HEK293 (cell line): ENCODE measurements at regions not wholly inside any gene's neighbourhood (a gene's known extent, or its start where the extent isn't known, plus 50 kb on each side); places are given as distances from the start of the nearest gene placed in this dataset.
"Not testable (repeated sequence)": the region's sequence is repeated elsewhere in the genome, so short reads cannot be mapped to it uniquely, and the experiment has no call there.

Experiments used
- CTCF ChIA-PET: fragments of 350-600 bp; formaldehyde crosslinking; extraction: SDS; loops from one replicate; lab custom pipeline; 2021; ENCODE audit warnings: antibody characterized with exemption; lab: Yijun Ruan, JAX
- POLR2A ChIA-PET: fragments of 300-600 bp; formaldehyde crosslinking; extraction: SDS; loops from one replicate; lab custom pipeline; 2020; ENCODE audit warnings: antibody characterized with exemption, inconsistent platforms; lab: Yijun Ruan, JAX
- H3K27ac ChIP-seq: fragments of 200-500 bp; sonication (Bioruptor generic); 2 replicates; pipeline ENCODE4 v1.5.1; 2014; ENCODE audit warnings: low read depth, low read length, control low read depth, inconsistent platforms; ENCODE audit errors: extremely low read depth
- H3K36me3 ChIP-seq, 2 experiments: fragments of 200-500 bp in 1 of 2; sonication (Bioruptor generic) in 1 of 2; 1 replicate in 1 of 2; 2 replicates in 1 of 2; pipeline ENCODE4 v1.5.1; 2014 to 2017; ENCODE audit warnings: inconsistent platforms in 2 of 2, low read length in 2 of 2; ENCODE audit not compliant: control insufficient read depth in 2 of 2, insufficient read depth in 1 of 2
- H3K4me1 ChIP-seq: fragments of 200-500 bp; sonication (Bioruptor generic); 2 replicates; pipeline ENCODE4 v1.5.1; 2014; ENCODE audit warnings: mild to moderate bottlenecking, low read length, inconsistent platforms; ENCODE audit not compliant: control insufficient read depth, insufficient read depth
- H3K4me3 ChIP-seq: 2 replicates; pipeline ENCODE4 v1.5.1; 2011; ENCODE audit warnings: low read depth, mild to moderate bottlenecking, control low read depth, low read length, moderate library complexity
- H3K9me3 ChIP-seq: fragments of 200-500 bp; sonication (Bioruptor generic); 2 replicates; pipeline ENCODE4 v1.5.1; 2014; ENCODE audit warnings: low read depth, low read length, inconsistent platforms; ENCODE audit not compliant: control insufficient read depth, insufficient read depth
- BCL6B ChIP-seq: fragments of 450-650 bp; formaldehyde crosslinking; IDR thresholded peaks from 2 replicates; pipeline ENCODE4 v1.5.1; 2017; ENCODE audit warnings: missing biosample characterization, missing genetic modification characterization
- SCRT1 ChIP-seq: fragments of 450-650 bp; formaldehyde crosslinking; IDR thresholded peaks from 2 replicates; pipeline ENCODE4 v1.5.1; 2016; ENCODE audit warnings: missing biosample characterization, missing genetic modification characterization, borderline replicate concordance
- SP2 ChIP-seq: fragments of 450-650 bp; formaldehyde crosslinking; IDR thresholded peaks from 2 replicates; pipeline ENCODE4 v1.5.1; 2016; ENCODE audit warnings: missing biosample characterization, missing genetic modification characterization
- SP7 ChIP-seq: fragments of 450-650 bp; formaldehyde crosslinking; IDR thresholded peaks from 2 replicates; pipeline ENCODE4 v1.5.1; 2016; ENCODE audit warnings: missing biosample characterization, missing genetic modification characterization
- YY1 ChIP-seq: fragments of 450-650 bp; formaldehyde crosslinking; IDR thresholded peaks from 2 replicates; pipeline ENCODE4 v1.5.1; 2018; ENCODE audit warnings: missing biosample characterization, missing genetic modification characterization
- ZBTB11 ChIP-seq: fragments of 450-650 bp; formaldehyde crosslinking; conservative IDR thresholded peaks from 2 replicates; pipeline ENCODE4 v1.5.1; 2016; ENCODE audit warnings: low read depth, missing biosample characterization, missing genetic modification characterization
- ZNF112 ChIP-seq: fragments of 450-650 bp; formaldehyde crosslinking; IDR thresholded peaks from 2 replicates; pipeline ENCODE4 v1.5.0; 2017; ENCODE audit warnings: missing biosample characterization, missing genetic modification characterization
- ZNF146 ChIP-seq: fragments of 450-650 bp; formaldehyde crosslinking; IDR thresholded peaks from 2 replicates; pipeline ENCODE4 v1.5.1; 2016; ENCODE audit warnings: missing biosample characterization, missing genetic modification characterization
- ZNF184 ChIP-seq: fragments of 450-650 bp; IDR thresholded peaks from 2 replicates; pipeline ENCODE4 v1.5.1; 2018; ENCODE audit warnings: missing biosample characterization, mild to moderate bottlenecking, missing genetic modification characterization
- ZNF214 ChIP-seq: fragments of 450-650 bp; formaldehyde crosslinking; IDR thresholded peaks from 2 replicates; pipeline ENCODE4 v1.5.1; 2017; ENCODE audit warnings: missing biosample characterization, mild to moderate bottlenecking, missing genetic modification characterization, borderline replicate concordance
- ZNF223 ChIP-seq: fragments of 450-650 bp; formaldehyde crosslinking; IDR thresholded peaks from 2 replicates; pipeline ENCODE4 v1.5.1; 2016; ENCODE audit warnings: missing biosample characterization, missing genetic modification characterization
- ZNF23 ChIP-seq: fragments of 450-650 bp; formaldehyde crosslinking; IDR thresholded peaks from 2 replicates; pipeline ENCODE4 v1.5.1; 2016; ENCODE audit warnings: missing biosample characterization, missing genetic modification characterization, borderline replicate concordance
- ZNF24 ChIP-seq: fragments of 450-650 bp; formaldehyde crosslinking; IDR thresholded peaks from 2 replicates; pipeline ENCODE4 v1.5.1; 2016; ENCODE audit warnings: missing biosample characterization, missing genetic modification characterization
- ZNF366 ChIP-seq: fragments of 450-650 bp; formaldehyde crosslinking; conservative IDR thresholded peaks from 2 replicates; pipeline ENCODE4 v1.5.1; 2016; ENCODE audit warnings: missing biosample characterization, missing genetic modification characterization
- ZNF433 ChIP-seq: fragments of 450-650 bp; formaldehyde crosslinking; IDR thresholded peaks from 2 replicates; pipeline ENCODE4 v1.5.1; 2016; ENCODE audit warnings: missing biosample characterization, missing genetic modification characterization, low read depth
- ZNF473 ChIP-seq: fragments of 450-650 bp; formaldehyde crosslinking; IDR thresholded peaks from 2 replicates; pipeline ENCODE4 v1.5.1; 2017; ENCODE audit warnings: missing biosample characterization, missing genetic modification characterization
- ZNF521 ChIP-seq: fragments of 450-650 bp; formaldehyde crosslinking; IDR thresholded peaks from 2 replicates; pipeline ENCODE4 v1.5.1; 2017; ENCODE audit warnings: missing biosample characterization, mild to moderate bottlenecking, missing genetic modification characterization
- ZNF664 ChIP-seq: fragments of 450-650 bp; formaldehyde crosslinking; IDR thresholded peaks from 2 replicates; pipeline ENCODE4 v1.5.1; 2016; ENCODE audit warnings: missing biosample characterization, missing genetic modification characterization

GRCh38 chr11:82183346-82183745 is 550.3 kb downstream of the FAM181B start (continued):
- no peak for TF ChIP-seq ZNF521
- TF ChIP-seq ZNF112: no peak
- TF ChIP-seq ZNF366 (tag by site-specific recombination): no peak
- TF ChIP-seq ZNF664 (tag by site-specific recombination): no peak
- TF ChIP-seq ZNF473 (tag by site-specific recombination): no peak
- TF ChIP-seq SP2 (tag by site-specific recombination): no peak
- TF ChIP-seq, all 188 proteins: peak for 0

- CTCF ChIA-PET: interaction anchor here (0.7 kb wide), 1 partner anchor 22 kb away, joined by 6 read pairs; no protein-coding TSS in a partner anchor
- H3K4me1 ChIP-seq, H3K36me3 ChIP-seq, H3K9me3 ChIP-seq, H3K27ac ChIP-seq, H3K4me3 ChIP-seq, POLR2A ChIA-PET: not testable (repeated sequence)
Observed at GRCh38 chr11:82182697-82183096, 551.0 kb downstream of the FAM181B start.

- CTCF ChIA-PET, H3K9me3 ChIP-seq, H3K27ac ChIP-seq, H3K4me3 ChIP-seq, H3K4me1 ChIP-seq, H3K36me3 ChIP-seq, POLR2A ChIA-PET: not testable (repeated sequence)
Observed at GRCh38 chr11:82181796-82182195, 551.9 kb downstream of the FAM181B start.

GRCh38 chr11:82176945-82177344 is 556.7 kb downstream of the FAM181B start:
- TF ChIP-seq YY1 (tag by site-specific recombination) (no peak), ZNF23 (tag by site-specific recombination) (no peak), BCL6B (tag by site-specific recombination) (no peak), ZNF214 (tag by site-specific recombination) (no peak), ZNF146 (no peak), SCRT1 (tag by site-specific recombination) (no peak), ZNF184 (tag by site-specific recombination) (no peak), SP7 (tag by site-specific recombination) (no peak), ZNF433 (tag by site-specific recombination) (no peak), ZNF223 (tag by site-specific recombination) (no peak), ZBTB11 (tag by site-specific recombination) (no peak), ZNF24 (tag by site-specific recombination) (no peak)
- no peaks in the 10 kb centered on the region for H3K9me3 ChIP-seq
- no peaks in the 10 kb centered on the region for H3K4me1 ChIP-seq
- H3K27ac ChIP-seq: no peak overlapping the region
- no peaks in the 10 kb centered on the region for H3K36me3 ChIP-seq
- CTCF ChIA-PET: no interaction called here
- POLR2A ChIA-PET: no interaction called here
- no peak overlapping the region for H3K4me3 ChIP-seq
